ENCODE measurements at regions not wholly inside any gene's neighbourhood (a gene's known extent, or its start where the extent isn't known, plus 50 kb on each side); places are given as distances from the start of the nearest gene placed in this dataset.

- TF ChIP-seq CTCF (IDR thresholded peaks at IDR 0.05; ENCODE audit: extremely low read depth in 1 of 2, insufficient read depth in 1 of 2, low read depth in 1 of 2, low read length in 2 of 2) (no peak), MYC (IDR thresholded peaks at IDR 0.05; ENCODE audit: low read depth, low read length) (no peak), GATA2 (IDR thresholded peaks at IDR 0.05; ENCODE audit: insufficient read depth, insufficient read length, low read depth, low read length) (no peak)
Observed at GRCh38 chr2:156841321-156841720, 405.1 kb downstream of the GPD2 start.

Measured in endothelial cell of umbilical vein (primary cell).